Right lung (tissue), 2 donors: ENCODE measurements at regions not wholly inside any gene's neighbourhood (a gene's known extent, or its start where the extent isn't known, plus 50 kb on each side); places are given as distances from the start of the nearest gene placed in this dataset.

ENCODE experiments used
- DNase-seq, 2 donors: peaks; one replicate each; pipeline ENCODE4 v3.0.0-alpha.2; 2013

- DNase-seq, result peak in 1 of 2 donors; percentile 12
These were observed 405.6 kb downstream of the FAM47A start for GRCh38 chrX:33726281-33727160.

GRCh38 chrX:33725535-33726210 is 406.4 kb downstream of the FAM47A start:
- peak; percentile 32 to 34 for DNase-seq

GRCh38 chrX:33721927-33722326 is 410.2 kb downstream of the FAM47A start:
- no peak for DNase-seq

GRCh38 chrX:33686105-33686504 is 446.0 kb downstream of the FAM47A start:
- no peak for DNase-seq
